NOMO-1 treated with DMSO at 0.1 percent for 48 hours (cell line): ENCODE measurements at regions not wholly inside any gene's neighbourhood (a gene's known extent, or its start where the extent isn't known, plus 50 kb on each side); places are given as distances from the start of the nearest gene placed in this dataset.

ENCODE experiments used
- DNase-seq: peaks from one replicate; lab custom pipeline; 2025; ENCODE audit not compliant: unreplicated experiment; lab: John Stamatoyannopoulos, UW

GRCh38 chr2:104660991-104661390, 192.9 kb upstream of the POU3F3 start:
- no peak for DNase-seq

- no peak for DNase-seq
Measured at GRCh38 chr2:104664672-104665071, 189.2 kb upstream of the POU3F3 start.

GRCh38 chr2:104668631-104669030, 185.3 kb upstream of the POU3F3 start:
- no peak for DNase-seq

- no peak for DNase-seq
Measured at GRCh38 chr2:104673225-104673624, 180.7 kb upstream of the POU3F3 start.

- DNase-seq, result no peak
Measured at GRCh38 chr2:104678181-104678580, 175.7 kb upstream of the POU3F3 start.

- DNase-seq, result no peak
Measured at GRCh38 chr2:104685591-104685990, 168.3 kb upstream of the POU3F3 start.

- DNase-seq, result no peak
Measured at GRCh38 chr2:104687147-104687546, 166.8 kb upstream of the POU3F3 start.

GRCh38 chr2:104690255-104690984, 163.5 kb upstream of the POU3F3 start:
- no peak for DNase-seq

- no peak for DNase-seq
Measured at GRCh38 chr2:104698276-104698675, 155.6 kb upstream of the POU3F3 start.

GRCh38 chr2:104701411-104701911, 152.5 kb upstream of the POU3F3 start:
- no peak for DNase-seq

GRCh38 chr2:104702031-104702850, 151.7 kb upstream of the POU3F3 start:
- no peak for DNase-seq

GRCh38 chr2:104703669-104704068, 150.2 kb upstream of the POU3F3 start:
- DNase-seq, result no peak

GRCh38 chr2:104704496-104705245, 149.2 kb upstream of the POU3F3 start:
- DNase-seq, result no peak

- DNase-seq, result no peak
Measured at GRCh38 chr2:104707056-104707455, 146.9 kb upstream of the POU3F3 start.

GRCh38 chr2:104708967-104709366, 144.9 kb upstream of the POU3F3 start:
- no peak for DNase-seq

- DNase-seq, result no peak
Measured at GRCh38 chr2:104716061-104716460, 137.9 kb upstream of the POU3F3 start.

GRCh38 chr2:104733226-104733943, 120.5 kb upstream of the POU3F3 start:
- no peak for DNase-seq

GRCh38 chr2:104734937-104735586, 118.9 kb upstream of the POU3F3 start:
- no peak for DNase-seq

- DNase-seq, result no peak
Measured at GRCh38 chr2:104736026-104736425, 117.9 kb upstream of the POU3F3 start.

GRCh38 chr2:104741860-104742259, 112.1 kb upstream of the POU3F3 start:
- DNase-seq, result no peak
